Trophoblast cell (in vitro differentiated cells and primary cell): ENCODE measurements at regions not wholly inside any gene's neighbourhood (a gene's known extent, or its start where the extent isn't known, plus 50 kb on each side); places are given as distances from the start of the nearest gene placed in this dataset.
A peak's percentile ranks its signal among the peaks of the same experiment; 100 is the strongest.

Source experiments
- DNase-seq, 2 donors: peaks; one replicate each; pipeline ENCODE4 v3.0.0-alpha.2; 2016
- H2AFZ ChIP-seq: 2 replicates; pipeline ENCODE4 v1.6.1; 2013; ENCODE audit warnings: low read length, moderate library complexity, mild to moderate bottlenecking; ENCODE audit not compliant: insufficient read depth, poor library complexity
- H2AK5ac ChIP-seq: 2 replicates; pipeline ENCODE4 v1.6.1; 2013; ENCODE audit warnings: mild to moderate bottlenecking, low read length
- H2BK120ac ChIP-seq: 2 replicates; pipeline ENCODE4 v1.6.1; 2013; ENCODE audit warnings: low read length, mild to moderate bottlenecking, moderate library complexity; ENCODE audit not compliant: insufficient read depth, poor library complexity
- H2BK12ac ChIP-seq: 2 replicates; pipeline ENCODE4 v1.6.1; 2013; ENCODE audit warnings: mild to moderate bottlenecking, low read length, moderate library complexity
- H2BK5ac ChIP-seq: 2 replicates; pipeline ENCODE4 v1.6.1; 2013; ENCODE audit warnings: low read length, low read depth, moderate library complexity, mild to moderate bottlenecking; ENCODE audit not compliant: poor library complexity
- H3K14ac ChIP-seq: 2 replicates; pipeline ENCODE4 v1.6.1; 2013; ENCODE audit warnings: mild to moderate bottlenecking, low read length
- H3K18ac ChIP-seq: 2 replicates; pipeline ENCODE4 v1.6.1; 2013; ENCODE audit warnings: mild to moderate bottlenecking, low read length
- H3K23ac ChIP-seq: 2 replicates; pipeline ENCODE4 v1.6.1; 2013; ENCODE audit warnings: low read length
- H3K27ac ChIP-seq: 2 replicates; pipeline ENCODE4 v1.5.1; 2013; ENCODE audit warnings: low read depth, mild to moderate bottlenecking, inconsistent platforms, low read length, moderate library complexity
- H3K27me3 ChIP-seq: 2 replicates; pipeline ENCODE4 v1.6.1; 2013; ENCODE audit warnings: inconsistent platforms, mild to moderate bottlenecking, low read length, moderate library complexity; ENCODE audit not compliant: insufficient read depth
- H3K36me3 ChIP-seq, 2 experiments: 1 replicate in 1 of 2; 2 replicates in 1 of 2; pipeline ENCODE4 v1.6.1; 2013; ENCODE audit warnings: low read length in 2 of 2, mild to moderate bottlenecking in 2 of 2, moderate library complexity in 1 of 2; ENCODE audit not compliant: insufficient read depth in 2 of 2, control insufficient read depth in 1 of 2
- H3K4ac ChIP-seq: 2 replicates; pipeline ENCODE4 v1.6.1; 2013; ENCODE audit warnings: low read depth, mild to moderate bottlenecking, low read length, moderate library complexity
- H3K4me1 ChIP-seq, 2 experiments: 1 replicate in 1 of 2; 2 replicates in 1 of 2; pipeline ENCODE4 v1.6.1; 2013; ENCODE audit warnings: low read length in 2 of 2, mild to moderate bottlenecking in 2 of 2, moderate library complexity in 1 of 2; ENCODE audit not compliant: insufficient read depth in 2 of 2, control insufficient read depth in 1 of 2
- H3K4me2 ChIP-seq: 2 replicates; pipeline ENCODE4 v1.6.1; 2013; ENCODE audit warnings: inconsistent platforms, mild to moderate bottlenecking, low read length, moderate library complexity
- H3K4me3 ChIP-seq: 2 replicates; pipeline ENCODE4 v1.5.1; 2013; ENCODE audit warnings: mild to moderate bottlenecking, low read depth, low read length, inconsistent platforms
- H3K79me1 ChIP-seq: one replicate; pipeline ENCODE4 v1.6.1; 2013; ENCODE audit warnings: low read length
- H3K79me2 ChIP-seq: 2 replicates; pipeline ENCODE4 v1.6.1; 2013; ENCODE audit warnings: low read length, mild to moderate bottlenecking; ENCODE audit not compliant: control insufficient read depth, insufficient read depth, poor library complexity
- H3K9ac ChIP-seq: 2 replicates; pipeline ENCODE4 v1.6.1; 2013; ENCODE audit warnings: mild to moderate bottlenecking, low read length
- H3K9me3 ChIP-seq: 2 replicates; pipeline ENCODE4 v1.6.1; 2013; ENCODE audit warnings: low read depth, mild to moderate bottlenecking, control low read depth, inconsistent platforms, low read length; ENCODE audit not compliant: insufficient read depth
- H4K12ac ChIP-seq: 2 replicates; pipeline ENCODE4 v1.6.1; 2013; ENCODE audit warnings: low read depth, mild to moderate bottlenecking, low read length, moderate library complexity
- H4K8ac ChIP-seq: 2 replicates; pipeline ENCODE4 v1.6.1; 2013; ENCODE audit warnings: low read depth, mild to moderate bottlenecking, low read length, moderate library complexity
- H4K91ac ChIP-seq: one replicate; pipeline ENCODE4 v1.6.1; 2013; ENCODE audit warnings: low read depth, mild to moderate bottlenecking, low read length, moderate library complexity
- WGBS: extraction: QIAGEN DNeasy Blood & Tissue Kit; methylation state at CpG from one replicate; pipeline ENCODE4 v1.1.7; 2013; ENCODE audit warnings: missing lambda C conversion rate; ENCODE audit not compliant: insufficient read length, insufficient coverage; ENCODE audit errors: extremely low coverage; 5-methylcytosine and 5-hydroxymethylcytosine counted together

DNA sequence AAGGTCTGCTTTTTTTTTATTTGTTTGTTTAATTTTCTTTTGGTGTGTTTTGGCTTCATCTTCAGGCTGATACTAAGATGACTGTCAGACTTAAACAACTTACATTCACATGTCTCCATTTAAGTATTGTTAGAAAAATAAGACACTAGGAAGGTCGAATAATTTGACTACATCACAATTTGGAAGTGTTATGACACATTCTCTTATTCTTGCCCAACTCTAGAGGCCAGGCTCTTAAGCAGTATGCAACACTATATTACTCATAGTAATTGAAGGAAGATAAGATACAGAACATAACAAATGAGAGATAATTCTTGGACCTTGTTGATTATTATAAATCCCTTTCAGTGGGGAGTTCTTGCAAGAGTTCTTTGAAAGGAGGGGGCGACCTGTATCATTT lies 295.3 kb upstream of the COL3A1 start:
- no peak overlapping the region for H3K23ac ChIP-seq
- no peak overlapping the region for H3K27ac ChIP-seq
- H3K79me1 ChIP-seq = no peaks in the 10 kb centered on the region
- H3K9ac ChIP-seq = no peak overlapping the region
- peaks cover 0 to 4% of the 10 kb centered on the region in 2 experiments for H3K4me1 ChIP-seq
- H3K4me3 ChIP-seq = no peak overlapping the region
- H4K8ac ChIP-seq = no peak overlapping the region
- no peak overlapping the region for H2AFZ ChIP-seq
- no CpG with 5 or more reads among the region's 2 CpGs for WGBS
- H3K79me2 ChIP-seq = no peaks in the 10 kb centered on the region
- H2BK12ac ChIP-seq = no peak overlapping the region
- no peak overlapping the region for H3K18ac ChIP-seq
- no peaks in the 10 kb centered on the region for H3K9me3 ChIP-seq
- H2BK120ac ChIP-seq = no peak overlapping the region
- H3K4me2 ChIP-seq = no peak overlapping the region
- DNase-seq = peak in 1 of 2 donors; percentile 41
- no peak overlapping the region for H2AK5ac ChIP-seq
- H3K36me3 ChIP-seq = no peaks in the 10 kb centered on the region
- H2BK5ac ChIP-seq = no peak overlapping the region
- H3K14ac ChIP-seq = no peak overlapping the region
- no peak overlapping the region for H4K91ac ChIP-seq
- no peaks in the 10 kb centered on the region for H3K27me3 ChIP-seq
- H3K4ac ChIP-seq = no peak overlapping the region
- no peak overlapping the region for H4K12ac ChIP-seq

DNA sequence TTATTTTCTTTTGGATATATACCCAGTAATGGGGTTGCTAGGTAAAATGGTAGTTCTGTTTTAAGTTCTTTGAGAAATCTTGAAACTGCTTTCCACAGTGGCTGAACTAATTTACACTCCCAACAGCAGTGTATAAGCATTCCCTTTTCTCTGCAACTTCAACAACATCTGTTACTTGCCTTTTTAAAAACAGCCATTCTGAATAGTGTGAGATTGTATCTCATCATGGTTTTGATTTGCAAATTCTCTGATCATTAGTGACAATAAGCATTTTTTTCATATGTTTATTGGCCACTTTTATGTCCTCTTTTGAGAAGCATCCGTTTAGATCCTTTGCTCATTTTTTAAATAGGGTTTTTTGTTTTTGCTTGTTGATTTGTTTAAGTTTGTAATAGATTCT lies 291.3 kb upstream of the COL3A1 start:
- WGBS = no CpG with 5 or more reads among the region's 1 CpG
- H3K79me2 ChIP-seq = no peaks in the 10 kb centered on the region

DNA sequence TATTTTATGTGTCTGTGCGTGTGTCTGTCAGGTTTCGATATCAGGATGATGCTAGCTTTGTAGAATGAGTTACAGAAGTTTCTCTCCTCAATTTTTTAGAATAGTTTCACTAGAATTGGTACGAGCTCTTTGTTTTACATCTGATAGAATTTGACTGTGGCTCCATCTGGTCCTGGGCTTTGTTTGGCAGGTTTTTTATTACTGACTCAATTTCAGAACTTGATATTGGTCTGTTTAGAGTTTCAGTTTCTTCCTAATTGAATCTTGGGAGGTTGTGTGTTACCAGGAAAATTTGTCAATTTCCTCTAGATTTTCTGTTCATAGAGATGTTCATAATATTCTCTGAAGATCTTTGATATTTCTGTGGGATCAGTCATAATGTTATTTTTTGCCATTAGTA lies 289.4 kb upstream of the COL3A1 start:
- WGBS = no CpG with 5 or more reads among the region's 3 CpGs

More for the DNA sequence above, 291.3 kb upstream of the COL3A1 start:
- H2BK120ac ChIP-seq = no peak overlapping the region
- no peak overlapping the region for H3K18ac ChIP-seq
- no peaks in the 10 kb centered on the region for H3K4me1 ChIP-seq
- H2BK5ac ChIP-seq = no peak overlapping the region
- H4K91ac ChIP-seq = no peak overlapping the region
- H3K9ac ChIP-seq = no peak overlapping the region
- H4K12ac ChIP-seq = no peak overlapping the region
- H3K23ac ChIP-seq = no peak overlapping the region
- no peak overlapping the region for H3K4ac ChIP-seq
- no peak overlapping the region for H3K27ac ChIP-seq
- no peaks in the 10 kb centered on the region for H3K27me3 ChIP-seq
- no peak for DNase-seq
- no peak overlapping the region for H3K14ac ChIP-seq
- no peaks in the 10 kb centered on the region for H3K9me3 ChIP-seq
- no peak overlapping the region for H3K4me3 ChIP-seq
- no peaks in the 10 kb centered on the region for H3K36me3 ChIP-seq
- H2BK12ac ChIP-seq = no peak overlapping the region
- H2AK5ac ChIP-seq = no peak overlapping the region
- no peaks in the 10 kb centered on the region for H3K79me1 ChIP-seq
- no peak overlapping the region for H2AFZ ChIP-seq
- no peak overlapping the region for H3K4me2 ChIP-seq
- no peak overlapping the region for H4K8ac ChIP-seq

DNA sequence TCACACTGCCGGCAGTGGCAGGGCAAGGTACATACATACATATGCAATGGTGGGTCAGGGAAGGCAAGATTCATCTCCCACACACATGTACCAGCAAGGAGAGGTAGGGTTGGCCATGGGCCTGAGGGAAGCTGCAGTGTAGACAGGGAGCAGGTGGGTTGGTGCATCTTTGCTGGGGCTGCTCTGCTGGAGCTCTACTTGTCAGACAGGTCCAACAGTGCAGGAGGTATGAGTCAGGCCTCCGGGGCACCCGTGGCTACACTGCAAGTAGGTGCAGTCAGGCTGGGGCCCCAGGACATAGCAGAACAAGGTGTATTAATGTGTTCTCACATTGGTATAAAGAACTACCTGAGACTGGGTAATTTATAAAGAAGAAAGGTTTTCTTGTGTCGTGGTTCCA lies 281.1 kb upstream of the COL3A1 start:
- Histone ChIP-seq H4K8ac (no peak overlapping the region), H3K79me1 (no peaks in the 10 kb centered on the region), H3K36me3 (no peaks in the 10 kb centered on the region), H3K18ac (no peak overlapping the region), H2BK120ac (no peak overlapping the region), H3K23ac (no peak overlapping the region), H3K27ac (no peak overlapping the region), H2BK12ac (no peak overlapping the region), H4K91ac (no peak overlapping the region), H3K4ac (no peak overlapping the region), H3K79me2 (no peaks in the 10 kb centered on the region), H2AFZ (no peak overlapping the region), H3K4me3 (peak overlapping the region; percentile 16), H3K4me2 (no peak overlapping the region), H3K14ac (no peak overlapping the region), H2BK5ac (no peak overlapping the region), H3K4me1 (peaks cover 4 to 5% of the 10 kb centered on the region in 2 experiments), H2AK5ac (no peak overlapping the region), H3K9me3 (peaks cover 2% of the 10 kb centered on the region), H3K9ac (no peak overlapping the region), H4K12ac (no peak overlapping the region), H3K27me3 (no peaks in the 10 kb centered on the region)
- no CpG with 5 or more reads among the region's 4 CpGs for WGBS
- DNase-seq = peak; percentile 44 to 50

More for the DNA sequence above, 289.4 kb upstream of the COL3A1 start:
- Histone ChIP-seq H2BK12ac (no peak overlapping the region), H3K79me1 (no peaks in the 10 kb centered on the region), H3K27ac (no peak overlapping the region), H3K4me1 (no peaks in the 10 kb centered on the region), H4K12ac (no peak overlapping the region), H4K91ac (no peak overlapping the region), H3K79me2 (no peaks in the 10 kb centered on the region), H3K9me3 (no peaks in the 10 kb centered on the region), H2AK5ac (no peak overlapping the region), H3K27me3 (no peaks in the 10 kb centered on the region), H3K14ac (no peak overlapping the region), H3K23ac (no peak overlapping the region), H3K18ac (no peak overlapping the region), H3K4me2 (no peak overlapping the region), H2AFZ (no peak overlapping the region), H3K9ac (no peak overlapping the region), H3K4ac (no peak overlapping the region), H4K8ac (no peak overlapping the region), H2BK5ac (no peak overlapping the region), H2BK120ac (no peak overlapping the region), H3K36me3 (no peaks in the 10 kb centered on the region), H3K4me3 (no peak overlapping the region)
- no peak for DNase-seq
